Right forelimb (tissue), 1 donor: ENCODE measurements at regions not wholly inside any gene's neighbourhood (a gene's known extent, or its start where the extent isn't known, plus 50 kb on each side); places are given as distances from the start of the nearest gene placed in this dataset.

Source experiments
- DNase-seq: peaks from one replicate; pipeline ENCODE4 v3.0.0-alpha.2; 2018

- DNase-seq: no peak
Observed at GRCh38 chrX:4831574-4831973, 1118.1 kb upstream of the PRKX start.

GRCh38 chrX:4830880-4831557, 1117.6 kb upstream of the PRKX start:
- DNase-seq: no peak

GRCh38 chrX:4825550-4825949, 1112.1 kb upstream of the PRKX start:
- no peak for DNase-seq

GRCh38 chrX:4809571-4809970, 1096.1 kb upstream of the PRKX start:
- DNase-seq: no peak

GRCh38 chrX:4805502-4805901, 1092.1 kb upstream of the PRKX start:
- DNase-seq: no peak

- no peak for DNase-seq
Observed at GRCh38 chrX:4800756-4801155, 1087.3 kb upstream of the PRKX start.

- DNase-seq: no peak
Observed at GRCh38 chrX:4787971-4788370, 1074.5 kb upstream of the PRKX start.

GRCh38 chrX:4764888-4765287, 1051.4 kb upstream of the PRKX start:
- DNase-seq: no peak

- no peak for DNase-seq
Observed at GRCh38 chrX:4762196-4762595, 1048.7 kb upstream of the PRKX start.

GRCh38 chrX:4754878-4755604, 1041.6 kb upstream of the PRKX start:
- DNase-seq: no peak

GRCh38 chrX:4741024-4741423, 1027.6 kb upstream of the PRKX start:
- DNase-seq: no peak

GRCh38 chrX:4735299-4735698, 1021.9 kb upstream of the PRKX start:
- no peak for DNase-seq

GRCh38 chrX:4710618-4711433, 997.4 kb upstream of the PRKX start:
- no peak for DNase-seq

- no peak for DNase-seq
Observed at GRCh38 chrX:4708970-4709760, 995.7 kb upstream of the PRKX start.

- DNase-seq: no peak
Observed at GRCh38 chrX:4706961-4707360, 993.5 kb upstream of the PRKX start.

GRCh38 chrX:4690521-4690920, 977.1 kb upstream of the PRKX start:
- no peak for DNase-seq

GRCh38 chrX:4682636-4683035, 969.2 kb upstream of the PRKX start:
- no peak for DNase-seq

GRCh38 chrX:4675686-4676300, 962.3 kb upstream of the PRKX start:
- no peak for DNase-seq

- no peak for DNase-seq
Observed at GRCh38 chrX:4674028-4674782, 960.8 kb upstream of the PRKX start.

- DNase-seq: no peak
Observed at GRCh38 chrX:4671344-4671743, 957.9 kb upstream of the PRKX start.

GRCh38 chrX:4670606-4671005, 957.2 kb upstream of the PRKX start:
- no peak for DNase-seq
